Transverse colon (tissue), 4 donors: ENCODE measurements at regions not wholly inside any gene's neighbourhood (a gene's known extent, or its start where the extent isn't known, plus 50 kb on each side); places are given as distances from the start of the nearest gene placed in this dataset.

ENCODE experiments used
- DNase-seq: peaks from one replicate; pipeline ENCODE4 v3.0.0-alpha.2; 2019
- H3K27ac ChIP-seq, 4 donors: fragments of 200-600 bp; sonication (generic); 2 replicates each; pipeline ENCODE4 v1.5.1; 2016 to 2018; ENCODE audit warnings: inconsistent platforms in 4 of 4
- H3K27me3 ChIP-seq: fragments of 200-600 bp; sonication (generic); 2 replicates; pipeline ENCODE4 v1.5.1; 2017; ENCODE audit warnings: inconsistent platforms
- H3K36me3 ChIP-seq, 4 donors: fragments of 200-600 bp; sonication (generic); 2 replicates each; pipeline ENCODE4 v1.5.1; 2017 to 2019; ENCODE audit warnings: inconsistent platforms in 4 of 4
- H3K4me1 ChIP-seq, 4 donors: fragments of 200-600 bp; sonication (generic); 2 replicates each; pipeline ENCODE4 v1.5.1; 2017 to 2020; ENCODE audit warnings: inconsistent platforms in 4 of 4
- H3K4me3 ChIP-seq, 4 donors: fragments of 200-600 bp; sonication (generic); 1 replicate in 1 of 4; 2 replicates in 3 of 4; pipeline versions ENCODE4 v1.5.1 to v1.6.1; 2017 to 2019; ENCODE audit warnings: inconsistent platforms in 4 of 4
- H3K9me3 ChIP-seq, 2 donors: fragments of 200-600 bp; sonication (generic); 2 replicates each; pipeline ENCODE4 v1.5.1; 2017 to 2019; ENCODE audit warnings: inconsistent platforms in 2 of 2
- CTCF ChIP-seq, 5 experiments: fragments of 200-600 bp in 3 of 5; fragments of 450-650 bp in 2 of 5; sonication (generic) in 3 of 5; IDR thresholded peaks; 1 replicate in 2 of 5; 2 replicates in 3 of 5; pipeline ENCODE4 v1.5.1; 2016 to 2017; ENCODE audit warnings: antibody characterized with exemption in 5 of 5, inconsistent platforms in 3 of 5, mild to moderate bottlenecking in 2 of 5, moderate library complexity in 1 of 5
- EP300 ChIP-seq: sonication (generic); formaldehyde crosslinking; IDR thresholded peaks from one replicate; pipeline ENCODE4 v1.6.1; 2017; ENCODE audit warnings: antibody characterized with exemption, low read depth
- POLR2A ChIP-seq: fragments of 450-650 bp; IDR thresholded peaks from one replicate; pipeline ENCODE4 v1.6.1; 2016; ENCODE audit warnings: antibody characterized with exemption, mild to moderate bottlenecking, moderate library complexity
- POLR2AphosphoS5 ChIP-seq, 3 donors: sonication (generic); formaldehyde crosslinking; IDR thresholded peaks; one replicate each; pipeline ENCODE4 v1.6.1; 2016; ENCODE audit warnings: antibody characterized with exemption in 3 of 3
- WGBS, 2 donors: methylation state at CpG; one replicate each; pipeline ENCODE4 v1.1.5; 2018; ENCODE audit warnings: low coverage in 1 of 2; 5-methylcytosine and 5-hydroxymethylcytosine counted together
- in situ Hi-C, 4 donors: fragments of 200-750 bp; cut with MboI; loops; one replicate each; pipeline versions ENCODE4 v1.15.0 to v1.15.1; 2017; ENCODE audit warnings: low sequenced_read_pairs in 3 of 4, low pct_ligation_motif_present in 1 of 4, low pct_unique_long_range_greater_than_20kb in 1 of 4
- intact Hi-C: fragments of 100-400 bp; cut with DNase I; formaldehyde crosslinking; loops from one replicate; pipeline ENCODE4 v1.15.1; 2023; ENCODE audit warnings: low total_unique reads

GRCh38 chr6:91659891-91660290 is 1073.0 kb upstream of the MAP3K7 start:
- Histone ChIP-seq H3K27me3 (no peaks in the 10 kb centered on the region), H3K4me1 (no peaks in the 10 kb centered on the region), H3K27ac (no peak overlapping the region), H3K4me3 (no peak overlapping the region), H3K36me3 (no peaks in the 10 kb centered on the region), H3K9me3 (no peaks in the 10 kb centered on the region)
- no peak for DNase-seq
- intact Hi-C loops: no loop called here
- TF ChIP-seq POLR2A: no peak
- no peak for TF ChIP-seq POLR2AphosphoS5 (IDR thresholded peaks at IDR 0.05)
- TF ChIP-seq CTCF (IDR thresholded peaks at IDR 0.05): no peak
- TF ChIP-seq EP300: no peak
- in situ Hi-C loops: no loop called here
- WGBS, 2 donors: 89 to 91% methylated on average over 1 of the region's 1 CpG

- H3K27me3 ChIP-seq: no peaks in the 10 kb centered on the region
- DNase-seq: no peak
- TF ChIP-seq EP300 (no peak), CTCF (IDR thresholded peaks at IDR 0.05) (no peak), POLR2AphosphoS5 (IDR thresholded peaks at IDR 0.05) (no peak), POLR2A (no peak)
- in situ Hi-C loops (no loop called here), intact Hi-C loops (no loop called here)
- WGBS, 2 donors: 61 to 66% methylated on average over 6 of the region's 6 CpGs
- no peak overlapping the region for H3K27ac ChIP-seq
- no peaks in the 10 kb centered on the region for H3K4me1 ChIP-seq
- H3K4me3 ChIP-seq: no peak overlapping the region
- H3K36me3 ChIP-seq: no peaks in the 10 kb centered on the region
- no peaks in the 10 kb centered on the region for H3K9me3 ChIP-seq
These were observed 1067.9 kb upstream of the MAP3K7 start for GRCh38 chr6:91654793-91655192.

- H3K9me3 ChIP-seq: no peaks in the 10 kb centered on the region
- 38 to 40% methylated on average over 2 to 3 of the region's 3 CpGs for WGBS, 2 donors
- no peak overlapping the region for H3K4me3 ChIP-seq
- TF ChIP-seq POLR2AphosphoS5 (IDR thresholded peaks at IDR 0.05) (no peak), POLR2A (no peak), EP300 (no peak), CTCF (IDR thresholded peaks at IDR 0.05) (no peak)
- H3K36me3 ChIP-seq: no peaks in the 10 kb centered on the region
- H3K27me3 ChIP-seq: no peaks in the 10 kb centered on the region
- no peaks in the 10 kb centered on the region for H3K4me1 ChIP-seq
- in situ Hi-C loops: no loop called here
- intact Hi-C loops: no loop called here
- H3K27ac ChIP-seq: no peak overlapping the region
- no peak for DNase-seq
These were observed 1067.5 kb upstream of the MAP3K7 start for GRCh38 chr6:91654357-91654756.

DNA sequence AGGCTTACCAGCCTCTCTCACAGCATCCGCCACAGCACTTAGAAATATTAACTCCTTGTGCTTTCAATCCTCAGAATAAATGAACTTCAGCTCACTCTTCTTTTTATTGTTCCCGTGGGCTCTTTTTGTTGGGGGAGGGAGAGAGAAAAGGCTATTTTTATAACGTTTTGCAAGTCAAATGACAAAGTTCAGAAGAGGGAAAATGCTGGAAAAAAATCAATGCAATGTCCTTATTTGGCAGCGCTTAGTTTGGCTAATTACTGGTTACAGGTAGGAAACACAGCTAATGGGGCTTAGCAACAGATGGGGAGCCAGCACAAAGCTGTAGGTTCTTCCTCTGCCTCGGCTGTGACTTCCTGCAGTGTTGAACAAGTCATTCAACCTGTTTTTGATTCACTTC is 1067.0 kb upstream of the MAP3K7 start:
- Histone ChIP-seq H3K27me3 (no peaks in the 10 kb centered on the region), H3K4me3 (no peak overlapping the region), H3K36me3 (no peaks in the 10 kb centered on the region), H3K4me1 (no peaks in the 10 kb centered on the region), H3K9me3 (no peaks in the 10 kb centered on the region), H3K27ac (no peak overlapping the region)
- WGBS, 2 donors: 40 to 41% methylated on average over 4 to 5 of the region's 5 CpGs
- no peak for TF ChIP-seq POLR2A
- TF ChIP-seq EP300: no peak
- no peak for TF ChIP-seq POLR2AphosphoS5 (IDR thresholded peaks at IDR 0.05)
- no peak for TF ChIP-seq CTCF (IDR thresholded peaks at IDR 0.05)
- DNase-seq: no peak
- in situ Hi-C loops: no loop called here
- intact Hi-C loops: no loop called here
